HFF-Myc (cell line): ENCODE measurements at regions not wholly inside any gene's neighbourhood (a gene's known extent, or its start where the extent isn't known, plus 50 kb on each side); places are given as distances from the start of the nearest gene placed in this dataset.

Experiments
- DNase-seq: peaks from one replicate; pipeline ENCODE4 v3.0.0-alpha.2; 2011; ENCODE audit warnings: low read depth; ENCODE audit errors: extremely low read depth
- H3K4me3 ChIP-seq: replicated peaks from 2 replicates; pipeline ENCODE4 v1.5.1; 2011; ENCODE audit warnings: low read depth, mild to moderate bottlenecking, control low read depth, low read length
- TF ChIP-seq, protein P1 (sequence below): IDR thresholded peaks from 2 replicates; pipeline ENCODE4 v1.5.1; 2012; ENCODE audit warnings: mild to moderate bottlenecking, low read depth, low read length, control low read depth; ENCODE audit errors: missing control alignments

DNA sequence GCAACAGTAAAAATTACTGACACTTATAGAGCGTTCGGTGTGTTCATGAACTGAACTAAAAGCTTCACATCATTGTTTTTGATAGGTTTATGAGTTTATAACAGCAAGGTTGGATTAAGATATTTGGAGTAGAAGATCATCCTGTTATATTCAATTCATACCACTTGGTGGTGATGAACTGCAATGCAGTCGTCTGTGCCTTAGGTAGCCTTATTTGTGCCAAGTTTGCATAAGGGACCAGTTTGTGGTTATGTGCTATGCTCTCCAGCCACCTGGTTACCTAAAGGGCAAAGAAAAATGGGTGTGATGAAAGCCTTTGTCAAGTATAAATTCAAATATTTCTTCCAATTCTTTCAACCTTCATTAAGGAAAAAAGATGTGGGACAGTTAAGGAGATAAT lies 150.9 kb upstream of the KCNH7 start:
- no peak overlapping the region for H3K4me3 ChIP-seq
- TF ChIP-seq, protein P1, sequence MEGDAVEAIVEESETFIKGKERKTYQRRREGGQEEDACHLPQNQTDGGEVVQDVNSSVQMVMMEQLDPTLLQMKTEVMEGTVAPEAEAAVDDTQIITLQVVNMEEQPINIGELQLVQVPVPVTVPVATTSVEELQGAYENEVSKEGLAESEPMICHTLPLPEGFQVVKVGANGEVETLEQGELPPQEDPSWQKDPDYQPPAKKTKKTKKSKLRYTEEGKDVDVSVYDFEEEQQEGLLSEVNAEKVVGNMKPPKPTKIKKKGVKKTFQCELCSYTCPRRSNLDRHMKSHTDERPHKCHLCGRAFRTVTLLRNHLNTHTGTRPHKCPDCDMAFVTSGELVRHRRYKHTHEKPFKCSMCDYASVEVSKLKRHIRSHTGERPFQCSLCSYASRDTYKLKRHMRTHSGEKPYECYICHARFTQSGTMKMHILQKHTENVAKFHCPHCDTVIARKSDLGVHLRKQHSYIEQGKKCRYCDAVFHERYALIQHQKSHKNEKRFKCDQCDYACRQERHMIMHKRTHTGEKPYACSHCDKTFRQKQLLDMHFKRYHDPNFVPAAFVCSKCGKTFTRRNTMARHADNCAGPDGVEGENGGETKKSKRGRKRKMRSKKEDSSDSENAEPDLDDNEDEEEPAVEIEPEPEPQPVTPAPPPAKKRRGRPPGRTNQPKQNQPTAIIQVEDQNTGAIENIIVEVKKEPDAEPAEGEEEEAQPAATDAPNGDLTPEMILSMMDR = no peak
- DNase-seq = no peak

DNA sequence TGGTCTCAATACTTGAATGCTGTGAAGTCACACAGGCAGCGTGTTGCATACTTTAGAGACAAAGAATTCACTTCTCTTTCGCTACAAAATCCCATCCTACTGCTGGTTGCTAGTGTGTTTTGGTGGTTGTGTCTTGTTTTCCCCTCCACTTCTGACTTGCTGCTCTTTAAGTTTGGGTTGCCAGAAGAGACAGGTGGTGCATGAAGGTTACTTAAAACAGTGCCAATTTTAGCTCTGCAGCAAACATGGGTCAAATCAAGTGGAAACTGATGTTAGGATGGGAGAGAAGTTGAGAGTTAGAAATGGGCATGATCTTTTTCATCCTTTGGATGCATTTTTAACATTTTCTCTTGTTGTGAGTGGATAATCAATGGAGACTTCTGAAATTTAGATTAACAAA lies 136.2 kb upstream of the KCNH7 start:
- no peak for DNase-seq
- H3K4me3 ChIP-seq = no peak overlapping the region
- TF ChIP-seq, protein P1 = no peak

DNA sequence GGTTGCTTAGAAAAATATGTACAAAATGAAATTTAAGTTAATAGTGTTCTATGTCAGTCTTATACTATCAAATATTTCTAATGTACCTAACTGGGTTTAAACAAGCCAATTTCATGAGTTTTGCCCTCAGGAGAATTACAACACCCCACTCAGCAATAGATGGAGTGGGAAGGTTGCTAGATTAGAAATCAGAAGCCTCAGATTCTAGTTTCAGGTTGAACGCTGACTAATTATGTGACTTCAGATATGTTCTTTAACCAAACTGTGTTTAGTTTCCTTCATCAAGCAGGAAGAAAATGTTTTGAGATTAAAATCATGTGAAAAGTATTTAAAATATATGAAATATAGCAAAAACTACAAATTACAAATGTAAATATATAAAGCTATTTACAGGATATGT lies 133.8 kb upstream of the KCNH7 start:
- H3K4me3 ChIP-seq = no peak overlapping the region
- TF ChIP-seq, protein P1 = no peak
- DNase-seq = no peak

DNA sequence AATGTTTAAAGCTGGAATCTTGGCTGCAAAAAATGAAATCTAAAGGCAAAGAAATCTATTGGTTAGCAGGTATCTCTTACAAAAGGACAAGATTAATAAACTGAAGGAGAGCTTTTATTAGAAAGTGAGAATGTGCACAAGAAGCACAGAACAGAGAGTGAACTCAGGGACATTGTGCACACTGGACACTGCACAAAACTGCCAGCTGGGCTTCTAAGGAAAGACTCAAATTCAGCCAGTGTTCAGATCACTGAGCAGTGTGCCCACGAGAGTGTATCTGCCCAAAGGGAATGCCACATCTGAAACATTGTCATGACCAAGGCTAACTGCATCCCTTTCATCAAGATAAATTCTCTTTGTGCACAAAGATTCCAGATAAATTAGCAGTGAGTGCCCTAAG lies 129.7 kb upstream of the KCNH7 start:
- no peak for DNase-seq
- TF ChIP-seq, protein P1 = no peak
- H3K4me3 ChIP-seq = no peak overlapping the region

DNA sequence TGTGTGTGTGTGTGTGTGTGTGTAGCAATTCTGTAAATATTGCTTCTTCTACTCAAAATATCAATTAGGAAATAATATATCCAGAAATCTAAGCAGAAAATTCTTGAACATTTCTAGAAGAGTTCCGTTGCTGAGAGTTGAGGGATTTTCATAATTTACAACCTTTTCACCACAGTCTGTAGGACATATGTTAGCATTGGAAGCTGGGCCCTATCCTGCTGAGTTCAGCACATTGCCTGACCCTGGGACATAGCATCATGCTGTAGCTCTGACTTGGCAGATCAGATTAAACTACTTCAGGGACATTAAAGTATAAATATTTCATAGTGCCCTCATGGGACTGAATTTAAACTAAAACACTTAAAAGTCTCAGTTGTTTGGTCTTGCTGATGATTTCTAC lies 129.2 kb upstream of the KCNH7 start:
- DNase-seq = no peak
- H3K4me3 ChIP-seq = no peak overlapping the region
- TF ChIP-seq, protein P1 = no peak

DNA sequence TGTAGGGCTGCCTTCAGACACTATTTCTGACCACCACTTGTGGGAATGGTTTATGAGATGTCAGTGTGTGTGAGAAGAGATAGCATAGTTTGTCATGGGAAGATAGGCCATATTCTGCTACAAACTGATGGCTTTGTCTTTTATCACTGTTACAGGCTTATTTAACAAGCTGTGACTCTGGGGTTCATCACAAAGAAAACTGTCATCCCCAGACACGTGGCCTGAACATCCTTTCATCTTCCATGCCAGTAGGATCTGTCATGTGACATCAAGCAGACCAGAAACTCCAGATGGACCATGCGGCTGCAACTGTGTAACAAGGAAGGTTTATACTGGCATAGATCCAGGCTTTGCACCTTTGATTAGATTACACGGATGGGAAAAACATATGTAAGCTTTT lies 128.6 kb upstream of the KCNH7 start:
- TF ChIP-seq, protein P1 = no peak
- no peak overlapping the region for H3K4me3 ChIP-seq
- no peak for DNase-seq

DNA sequence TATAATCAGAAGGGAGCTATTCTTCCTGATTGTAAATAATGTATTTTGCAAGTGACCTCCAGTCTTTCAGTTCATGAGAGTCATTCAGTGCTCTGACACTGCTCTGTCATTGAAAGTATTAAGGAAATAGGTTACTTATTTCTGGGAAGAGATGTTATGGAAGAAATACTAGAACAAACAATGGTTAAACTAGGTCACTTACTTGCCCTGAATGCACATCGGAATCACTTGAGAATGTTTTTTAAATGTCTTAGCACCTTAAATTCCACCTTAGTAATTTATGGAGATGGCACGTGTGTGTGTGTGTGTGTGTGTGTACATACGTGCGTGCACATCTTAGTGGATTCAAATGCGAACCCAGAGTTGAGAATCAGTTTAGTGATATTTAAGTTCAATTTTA lies 126.6 kb upstream of the KCNH7 start:
- TF ChIP-seq, protein P1 = no peak
- H3K4me3 ChIP-seq = no peak overlapping the region
- no peak for DNase-seq
